H1 (cell line): ENCODE measurements at regions not wholly inside any gene's neighbourhood (a gene's known extent, or its start where the extent isn't known, plus 50 kb on each side); places are given as distances from the start of the nearest gene placed in this dataset.

Source experiments
- CTCF ChIA-PET: fragments of 300-600 bp; sonication (Branson Sonifier 250); formaldehyde crosslinking; loops from one replicate; lab custom pipeline; 2021; ENCODE audit not compliant: partially characterized antibody; lab: Charles Lee
- POLR2A ChIA-PET: fragments of 300-600 bp; sonication (Branson Sonifier 250); formaldehyde crosslinking; loops from one replicate; lab custom pipeline; 2021; ENCODE audit warnings: inconsistent platforms; ENCODE audit not compliant: partially characterized antibody; lab: Charles Lee
- DNase-seq, 2 experiments: peaks; one replicate each; pipeline versions ENCODE4 v3.0.0 to v3.0.0-alpha.2; 2010 to 2022; ENCODE audit warnings: low spot score in 2 of 2, low read depth in 1 of 2, mixed read lengths in 1 of 2
- FAIRE-seq: peaks from 2 replicates; lab custom pipeline; 2011; peaks lifted over from hg19 to GRCh38; lab: Jason Lieb, UNC
- H2AFZ ChIP-seq: 2 replicates; pipeline ENCODE4 v1.8.1; 2012; ENCODE audit warnings: low read length, inconsistent platforms
- H2AK5ac ChIP-seq: 2 replicates; pipeline ENCODE4 v1.6.1; 2013; ENCODE audit warnings: low read depth, low read length
- H2BK120ac ChIP-seq: replicated peaks from 2 replicates; pipeline ENCODE3; 2013; ENCODE audit warnings: low read depth, low read length, inconsistent platforms
- H2BK12ac ChIP-seq: 2 replicates; pipeline ENCODE4 v1.6.1; 2013; ENCODE audit warnings: low read depth, low read length
- H2BK15ac ChIP-seq: 2 replicates; pipeline ENCODE4 v1.6.1; 2013; ENCODE audit warnings: low read length
- H2BK20ac ChIP-seq: 2 replicates; pipeline ENCODE4 v1.6.1; 2013; ENCODE audit warnings: low read length
- H2BK5ac ChIP-seq: 2 replicates; pipeline ENCODE4 v1.6.1; 2013; ENCODE audit warnings: low read depth, low read length
- H3K14ac ChIP-seq: 2 replicates; pipeline ENCODE4 v1.6.1; 2013; ENCODE audit warnings: inconsistent platforms; ENCODE audit not compliant: insufficient read length
- H3K18ac ChIP-seq: 2 replicates; pipeline ENCODE4 v1.6.1; 2013; ENCODE audit warnings: low read length; ENCODE audit errors: extremely low read depth
- H3K23ac ChIP-seq: 2 replicates; pipeline ENCODE4 v1.6.1; 2013; ENCODE audit warnings: inconsistent platforms; ENCODE audit not compliant: insufficient read length
- H3K23me2 ChIP-seq: 2 replicates; pipeline ENCODE4 v1.6.1; 2013; ENCODE audit warnings: low read depth, low read length
- H3K27ac ChIP-seq: 2 replicates; pipeline ENCODE4 v1.6.1; 2011; ENCODE audit warnings: low read depth, low read length, inconsistent platforms
- H3K27me3 ChIP-seq, 4 experiments: replicated peaks in 1 of 4; 1 replicate in 1 of 4; 2 replicates in 3 of 4; pipeline versions ENCODE4 v1.6.1 to v1.8.1; 2011 to 2013; ENCODE audit warnings: low read length in 3 of 4, mild to moderate bottlenecking in 3 of 4, inconsistent platforms in 2 of 4, mixed read lengths in 2 of 4, moderate library complexity in 1 of 4; ENCODE audit not compliant: control insufficient read depth in 3 of 4, insufficient read depth in 3 of 4; ENCODE audit errors: extremely low read depth in 1 of 4
- H3K36me3 ChIP-seq, 4 experiments: 2 replicates each; pipeline versions ENCODE4 v1.6.1 to v1.8.1; 2011 to 2013; ENCODE audit warnings: mild to moderate bottlenecking in 4 of 4, low read length in 3 of 4, moderate library complexity in 2 of 4, control low read depth in 1 of 4, inconsistent platforms in 1 of 4; ENCODE audit not compliant: insufficient read depth in 4 of 4, control insufficient read depth in 2 of 4
- H3K4ac ChIP-seq: replicated peaks from 2 replicates; pipeline ENCODE3; 2013; ENCODE audit warnings: low read length, low read depth, mixed read lengths, inconsistent platforms; ENCODE audit not compliant: insufficient read length
- H3K4me1 ChIP-seq, 4 experiments: replicated peaks in 1 of 4; 1 replicate in 1 of 4; 2 replicates in 3 of 4; pipeline versions ENCODE4 v1.6.1 to v1.8.1; 2011 to 2013; ENCODE audit warnings: low read length in 3 of 4, inconsistent platforms in 2 of 4, mixed read lengths in 1 of 4; ENCODE audit not compliant: insufficient read depth in 4 of 4, control insufficient read depth in 3 of 4
- H3K4me2 ChIP-seq, 2 experiments: 2 replicates each; pipeline versions ENCODE4 v1.6.1 to v1.8.1; 2011 to 2013; ENCODE audit warnings: low read depth in 2 of 2, low read length in 2 of 2, control low read depth in 1 of 2, inconsistent platforms in 1 of 2, mild to moderate bottlenecking in 1 of 2; ENCODE audit not compliant: insufficient read depth in 1 of 2
- H3K4me3 ChIP-seq, 4 experiments: fragments of 200-600, 300-600 bp in 1 of 4; sonication (generic), shearing (Covaris generic), sonication (Bioruptor Twin) in 1 of 4; 2 replicates each; pipeline versions ENCODE4 v1.5.1 to v1.8.1; 2011 to 2016; ENCODE audit warnings: low read length in 4 of 4, low read depth in 3 of 4, control low read depth in 2 of 4, inconsistent platforms in 2 of 4, mild to moderate bottlenecking in 2 of 4, mixed read lengths in 1 of 4, moderate library complexity in 1 of 4; ENCODE audit not compliant: insufficient read depth in 2 of 4; ENCODE audit errors: extremely low read depth in 1 of 4
- H3K56ac ChIP-seq: replicated peaks from 2 replicates; pipeline ENCODE3; 2013; ENCODE audit warnings: low read depth, mild to moderate bottlenecking, mixed read lengths, low read length, inconsistent platforms; ENCODE audit not compliant: insufficient read length
- H3K79me1 ChIP-seq: 2 replicates; pipeline ENCODE4 v1.6.1; 2013; ENCODE audit warnings: low read depth, low read length, control low read depth
- H3K79me2 ChIP-seq, 2 experiments: 2 replicates each; pipeline versions ENCODE4 v1.6.1 to v1.8.1; 2012 to 2013; ENCODE audit warnings: low read length in 2 of 2, mild to moderate bottlenecking in 2 of 2, inconsistent platforms in 1 of 2; ENCODE audit not compliant: insufficient read depth in 2 of 2, control insufficient read depth in 1 of 2
- H3K9ac ChIP-seq, 4 experiments: replicated peaks in 1 of 4; 1 replicate in 1 of 4; 2 replicates in 3 of 4; pipeline versions ENCODE4 v1.6.1 to v1.8.1; 2011 to 2013; ENCODE audit warnings: low read depth in 3 of 4, low read length in 3 of 4, control low read depth in 2 of 4, mild to moderate bottlenecking in 2 of 4, moderate library complexity in 2 of 4, inconsistent platforms in 1 of 4; ENCODE audit errors: extremely low read depth in 1 of 4
- H3K9me3 ChIP-seq, 2 experiments: 2 replicates each; pipeline versions ENCODE4 v1.6.1 to v1.8.1; 2012 to 2013; ENCODE audit warnings: mild to moderate bottlenecking in 2 of 2, moderate library complexity in 2 of 2, control low read depth in 1 of 2, inconsistent platforms in 1 of 2, low read depth in 1 of 2, low read length in 1 of 2, mixed read lengths in 1 of 2; ENCODE audit not compliant: insufficient read depth in 2 of 2
- H4K20me1 ChIP-seq, 2 experiments: replicated peaks in 1 of 2; 2 replicates each; pipeline versions ENCODE3 to v1.8.1; 2011 to 2013; ENCODE audit warnings: inconsistent platforms in 2 of 2, low read length in 2 of 2, mild to moderate bottlenecking in 1 of 2; ENCODE audit not compliant: insufficient read depth in 2 of 2, control insufficient read depth in 1 of 2
- H4K5ac ChIP-seq: 2 replicates; pipeline ENCODE4 v1.6.1; 2013; ENCODE audit warnings: low read length, low read depth, mixed read lengths, inconsistent platforms; ENCODE audit not compliant: insufficient read length
- H4K8ac ChIP-seq: 2 replicates; pipeline ENCODE4 v1.8.0; 2013; ENCODE audit warnings: mild to moderate bottlenecking, moderate library complexity, low read length, inconsistent platforms; ENCODE audit not compliant: insufficient read depth; ENCODE audit errors: extremely low read depth
- H4K91ac ChIP-seq: replicated peaks from 2 replicates; pipeline ENCODE3; 2013; ENCODE audit warnings: low read length, mixed read lengths, inconsistent platforms; ENCODE audit not compliant: insufficient read length
- E2F6 ChIP-seq: IDR thresholded peaks from 2 replicates; pipeline ENCODE4 v1.6.1; 2012; ENCODE audit warnings: inconsistent platforms
- EZH2 ChIP-seq: fragments of 200-600 bp; sonication (generic); IDR thresholded peaks from 2 replicates; pipeline ENCODE4 v1.7.1; 2012; ENCODE audit warnings: low read depth, mild to moderate bottlenecking, moderate library complexity, low read length, inconsistent platforms; ENCODE audit not compliant: severe bottlenecking
- NANOG ChIP-seq: IDR thresholded peaks from 2 replicates; pipeline ENCODE4 v1.6.1; 2011; ENCODE audit warnings: low read length, low read depth, mild to moderate bottlenecking, inconsistent platforms; ENCODE audit not compliant: insufficient read depth, poor library complexity, severe bottlenecking
- TAF1 ChIP-seq: IDR thresholded peaks from 2 replicates; pipeline ENCODE4 v1.6.1; 2011; ENCODE audit warnings: mild to moderate bottlenecking, low read depth, low read length
- WGBS, 2 experiments: shearing (Covaris generic) in 1 of 2; methylation state at CpG; one replicate each; pipeline versions ENCODE4 v1.1.6 to v1.1.7; 2013 to 2015; ENCODE audit warnings: low lambda C conversion rate in 2 of 2, mixed read lengths in 2 of 2, inconsistent platforms in 1 of 2, low coverage in 1 of 2, missing lambda C conversion rate in 1 of 2; ENCODE audit not compliant: insufficient replicate concordance in 2 of 2, insufficient coverage in 1 of 2, insufficient read length in 1 of 2; ENCODE audit errors: extremely low coverage in 1 of 2, missing lambda C conversion rate in 1 of 2; 5-methylcytosine and 5-hydroxymethylcytosine counted together

- no peak overlapping the region for H3K4me2 ChIP-seq
- POLR2A ChIA-PET, result no interaction called here
These were observed 97.1 kb upstream of the CCDC39 start for GRCh38 chr3:180776433-180776832.

More at GRCh38 chr3:180776433-180776832, 97.1 kb upstream of the CCDC39 start:
- no peak overlapping the region for H3K18ac ChIP-seq
- H3K4me1 ChIP-seq, result no peaks in the 10 kb centered on the region
- H3K23me2 ChIP-seq, result no peaks in the 10 kb centered on the region
- no peak overlapping the region for H3K9ac ChIP-seq
- H2BK12ac ChIP-seq, result no peak overlapping the region
- H3K27ac ChIP-seq, result no peak overlapping the region
- no peak overlapping the region for H3K4ac ChIP-seq
- H3K56ac ChIP-seq, result no peak overlapping the region
- H2BK20ac ChIP-seq, result no peak overlapping the region
- no peaks in the 10 kb centered on the region for H3K79me1 ChIP-seq
- H4K91ac ChIP-seq, result no peak overlapping the region
- no peaks in the 10 kb centered on the region for H4K20me1 ChIP-seq
- no peak overlapping the region for H4K8ac ChIP-seq
- DNase-seq (no peak), FAIRE-seq (no peak)
- H2AK5ac ChIP-seq, result no peak overlapping the region
- WGBS, 2 experiments, result 87% methylated on average over 4 of the region's 4 CpGs; no CpG with 5 or more reads in 1 of the 2 experiments
- no peak overlapping the region for H2BK120ac ChIP-seq
- no peak overlapping the region for H2BK15ac ChIP-seq
- H3K4me3 ChIP-seq, result no peak overlapping the region
- H2AFZ ChIP-seq, result no peak overlapping the region
- CTCF ChIA-PET, result no interaction called here
- no peaks in the 10 kb centered on the region for H3K27me3 ChIP-seq
- no peaks in the 10 kb centered on the region for H3K79me2 ChIP-seq
- no peak overlapping the region for H4K5ac ChIP-seq
- no peaks in the 10 kb centered on the region; a peak in 1 of 8 replicates for H3K36me3 ChIP-seq
- TF ChIP-seq TAF1, result no peak
- TF ChIP-seq EZH2, result no peak
- TF ChIP-seq E2F6, result no peak
- TF ChIP-seq NANOG, result no peak
- H3K23ac ChIP-seq, result no peak overlapping the region
- no peak overlapping the region for H3K14ac ChIP-seq
- no peak overlapping the region for H2BK5ac ChIP-seq
- peaks cover 27 to 28% of the 10 kb centered on the region in 2 experiments for H3K9me3 ChIP-seq
